GM23248 (cell line): ENCODE measurements at regions not wholly inside any gene's neighbourhood (a gene's known extent, or its start where the extent isn't known, plus 50 kb on each side); places are given as distances from the start of the nearest gene placed in this dataset.

Experiments
- EZH2 ChIP-seq: fragments of 200-600 bp; sonication (generic); IDR thresholded peaks from 2 replicates; pipeline ENCODE4 v1.6.1; 2018; ENCODE audit warnings: antibody characterized with exemption, mild to moderate bottlenecking; ENCODE audit not compliant: insufficient read depth, poor library complexity, severe bottlenecking
- EZH2phosphoT487 ChIP-seq: fragments of 200-600 bp; sonication (generic); IDR thresholded peaks from 2 replicates; pipeline ENCODE4 v1.6.1; 2018; ENCODE audit warnings: antibody characterized with exemption, moderate library complexity, mild to moderate bottlenecking, low read depth; ENCODE audit not compliant: insufficient read depth

DNA sequence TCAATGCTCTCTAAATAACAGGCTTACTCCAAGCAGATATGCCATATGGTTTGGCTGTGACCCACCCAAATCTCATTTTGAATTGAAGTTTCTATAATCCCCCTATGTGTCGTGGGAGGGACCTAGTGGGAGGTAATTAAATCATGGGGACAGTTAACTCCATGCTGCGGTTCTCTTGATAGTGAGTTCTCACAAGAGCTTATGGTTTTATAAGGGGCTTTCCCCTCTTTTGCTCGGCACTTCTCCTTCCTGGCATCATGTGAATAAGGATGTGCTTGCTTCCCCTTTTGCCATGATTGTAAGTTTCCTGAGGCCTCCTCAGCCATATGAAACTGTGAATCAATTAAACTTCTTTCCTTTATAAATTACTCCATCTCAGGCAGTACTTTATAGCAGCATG lies 302.7 kb upstream of the ZC3H15 start:
- no peak for TF ChIP-seq EZH2
- no peak for TF ChIP-seq EZH2phosphoT487
